SK-N-MC (cell line): ENCODE measurements at regions not wholly inside any gene's neighbourhood (a gene's known extent, or its start where the extent isn't known, plus 50 kb on each side); places are given as distances from the start of the nearest gene placed in this dataset.
"Not testable (repeated sequence)": the region's sequence is repeated elsewhere in the genome, so short reads cannot be mapped to it uniquely, and the experiment has no call there.

Experiments
- DNase-seq: peaks from one replicate; pipeline ENCODE4 v3.0.0-alpha.2; 2011; ENCODE audit warnings: low read depth, low spot score
- H3K27ac ChIP-seq: fragments of 200-600 bp; sonication (generic); 2 replicates; pipeline ENCODE4 v1.5.1; 2016; ENCODE audit warnings: mixed run types
- H3K36me3 ChIP-seq: fragments of 200-600 bp; sonication (generic); 2 replicates; pipeline ENCODE4 v1.6.1; 2017; ENCODE audit warnings: antibody characterized with exemption, low read length, mixed read lengths; ENCODE audit not compliant: insufficient read depth
- H3K4me3 ChIP-seq: fragments of 200-600 bp; sonication (generic); 2 replicates; pipeline ENCODE4 v1.5.1; 2016
- H3K9ac ChIP-seq: fragments of 200-600 bp; sonication (generic); 2 replicates; pipeline ENCODE4 v1.8.0; 2017; ENCODE audit warnings: mixed run types, mixed read lengths; ENCODE audit not compliant: insufficient read length
- H3K9me3 ChIP-seq: fragments of 200-600 bp; sonication (generic); 2 replicates; pipeline ENCODE4 v1.6.1; 2017; ENCODE audit warnings: low read depth, mild to moderate bottlenecking, antibody characterized with exemption, low read length, moderate library complexity, mixed read lengths
- EZH2 ChIP-seq: fragments of 200-600 bp; sonication (generic); IDR thresholded peaks from one replicate; pipeline ENCODE4 v1.6.1; 2017; ENCODE audit warnings: antibody characterized with exemption
- FOXP2 ChIP-seq: optimal IDR thresholded peaks from 2 replicates; pipeline ENCODE3; 2011; ENCODE audit warnings: mild to moderate bottlenecking, moderate library complexity; ENCODE audit not compliant: insufficient read depth; ENCODE audit errors: extremely low read length, control extremely low read depth
- POLR2AphosphoS5 ChIP-seq: IDR thresholded peaks from 2 replicates; pipeline ENCODE4 v1.6.1; 2012; ENCODE audit warnings: mild to moderate bottlenecking, low read depth, low read length, borderline replicate concordance

DNA sequence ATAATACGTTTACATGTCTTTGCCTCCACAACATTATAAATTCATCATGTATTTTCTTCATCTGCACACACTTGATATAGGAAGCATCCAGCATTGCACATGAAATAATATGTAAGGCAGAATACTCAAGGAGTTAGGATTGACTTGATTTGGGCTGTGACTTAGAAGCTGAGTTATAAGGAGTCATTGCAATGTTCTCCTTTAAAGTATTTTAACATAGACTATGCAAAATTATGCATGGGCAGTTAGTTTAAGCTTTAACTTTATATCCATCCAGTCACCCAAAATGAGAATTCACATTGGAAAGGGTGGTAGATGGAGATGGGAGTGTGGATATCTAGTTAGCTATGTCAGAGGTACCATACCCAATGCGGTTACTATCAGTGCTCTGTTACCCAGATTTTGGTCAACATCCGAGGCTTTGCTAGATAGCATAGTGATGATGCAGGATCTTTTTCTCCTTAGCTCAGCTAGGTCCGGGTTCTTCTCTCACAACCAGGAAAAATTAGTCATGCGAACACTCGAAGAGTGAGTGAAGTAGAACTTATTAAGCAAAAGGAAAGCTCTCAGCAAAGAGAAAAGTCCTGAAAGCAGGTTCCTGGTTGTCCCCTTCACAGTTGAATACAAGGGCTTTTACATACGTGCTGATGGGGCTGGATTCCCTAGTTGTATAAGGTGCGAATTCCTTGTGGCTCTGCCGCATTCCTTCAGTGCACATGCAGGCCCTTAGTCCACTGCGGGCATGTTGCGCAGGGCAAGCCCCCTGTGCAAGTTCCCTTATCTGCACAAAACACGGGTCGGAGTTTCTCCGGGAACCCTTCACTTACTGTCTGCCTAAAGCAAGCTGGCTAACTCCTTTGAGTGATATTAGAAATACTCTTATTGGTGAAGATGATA, 73.1 kb upstream of the FAM20A start:
- Histone ChIP-seq H3K9ac (no peak overlapping the region), H3K36me3 (no peaks in the 10 kb centered on the region), H3K4me3 (no peak overlapping the region), H3K9me3 (no peaks in the 10 kb centered on the region), H3K27ac (no peak overlapping the region)
- DNase-seq = no peak
- TF ChIP-seq FOXP2 (no peak), POLR2AphosphoS5 (no peak), EZH2 (no peak)

DNA sequence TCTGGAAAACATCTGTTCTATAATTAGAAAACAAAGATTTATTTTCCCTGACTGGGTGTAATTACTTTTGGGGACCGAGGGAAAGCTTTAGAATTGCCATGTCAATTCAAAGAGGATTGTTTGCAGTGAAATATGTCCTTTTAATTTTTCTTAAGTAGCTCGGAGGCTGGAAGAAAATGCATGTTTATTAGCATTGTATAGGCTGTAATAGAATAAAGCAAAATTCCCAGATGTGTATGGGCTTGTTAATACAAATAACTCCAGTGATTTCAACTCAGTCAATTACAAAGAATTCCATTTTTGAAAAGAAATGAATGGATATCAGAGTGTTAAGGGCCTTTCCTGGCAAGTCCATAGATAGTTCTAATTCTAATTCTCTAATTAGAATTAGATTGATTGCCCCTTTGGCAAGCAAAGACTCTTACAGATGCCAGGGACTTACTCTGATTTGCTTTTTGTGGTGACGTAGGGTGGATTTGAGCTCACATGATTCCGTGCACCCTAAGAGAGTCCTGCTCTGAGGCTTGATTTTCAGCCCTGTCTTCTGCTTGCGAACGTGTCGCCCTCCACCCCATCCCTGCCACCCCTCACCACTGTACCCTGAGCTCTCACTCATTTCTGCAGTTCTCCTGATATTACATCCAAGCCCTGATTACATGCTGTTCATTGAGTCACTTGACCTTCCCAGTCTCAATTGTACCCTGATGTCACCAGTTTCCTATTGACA, 70.0 kb upstream of the FAM20A start:
- DNase-seq = no peak
- no peak overlapping the region for H3K9ac ChIP-seq
- H3K4me3 ChIP-seq = no peak overlapping the region
- TF ChIP-seq FOXP2 (no peak), EZH2 (no peak), POLR2AphosphoS5 (no peak)
- no peaks in the 10 kb centered on the region for H3K36me3 ChIP-seq
- H3K9me3 ChIP-seq = no peaks in the 10 kb centered on the region
- H3K27ac ChIP-seq = no peak overlapping the region

DNA sequence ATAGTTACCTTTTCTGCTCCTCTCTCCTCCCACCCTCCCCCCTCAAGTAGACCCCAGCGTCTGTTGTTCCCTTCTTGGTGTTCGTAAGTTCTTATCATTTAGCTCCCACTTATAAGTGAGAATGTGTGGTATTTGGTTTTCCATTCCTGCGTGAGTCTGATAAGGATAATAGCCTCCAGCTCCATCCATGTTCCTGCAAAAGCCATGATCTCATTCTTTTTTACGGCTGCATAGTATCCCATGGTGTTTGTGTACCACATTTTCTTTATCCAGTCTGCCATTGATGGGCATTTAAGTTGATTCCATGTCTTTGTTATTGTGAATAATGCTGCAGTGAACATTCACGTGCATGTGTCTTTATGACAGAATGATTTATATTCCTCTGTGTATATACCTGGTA, 65.3 kb upstream of the FAM20A start:
- not testable (repeated sequence) for DNase-seq, H3K27ac ChIP-seq, H3K4me3 ChIP-seq, H3K9ac ChIP-seq, H3K9me3 ChIP-seq, H3K36me3 ChIP-seq

DNA sequence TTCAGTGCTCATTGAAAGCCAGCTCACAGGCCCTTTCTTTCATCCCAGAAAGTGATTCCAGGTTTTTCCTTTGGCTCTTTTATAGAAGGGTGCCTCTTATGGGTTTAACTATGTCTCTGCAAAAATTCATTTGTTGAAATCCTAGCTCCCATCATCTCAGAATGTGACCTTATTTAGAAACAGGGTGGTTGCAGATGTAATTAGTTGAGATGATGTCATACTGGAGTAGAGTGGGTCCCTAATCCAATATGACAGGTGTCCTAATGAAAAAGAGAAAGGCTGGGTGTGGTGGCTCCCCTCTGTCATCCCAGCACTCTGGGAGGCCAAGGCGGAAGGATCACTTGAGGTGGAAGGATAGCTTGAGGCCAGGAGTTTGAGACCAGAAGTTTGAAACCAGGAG, 64.2 kb upstream of the FAM20A start:
- Histone ChIP-seq H3K27ac (no peak overlapping the region), H3K9ac (no peak overlapping the region), H3K9me3 (no peaks in the 10 kb centered on the region), H3K36me3 (no peaks in the 10 kb centered on the region), H3K4me3 (no peak overlapping the region)
- TF ChIP-seq FOXP2 (no peak), EZH2 (no peak), POLR2AphosphoS5 (no peak)
- no peak for DNase-seq

DNA sequence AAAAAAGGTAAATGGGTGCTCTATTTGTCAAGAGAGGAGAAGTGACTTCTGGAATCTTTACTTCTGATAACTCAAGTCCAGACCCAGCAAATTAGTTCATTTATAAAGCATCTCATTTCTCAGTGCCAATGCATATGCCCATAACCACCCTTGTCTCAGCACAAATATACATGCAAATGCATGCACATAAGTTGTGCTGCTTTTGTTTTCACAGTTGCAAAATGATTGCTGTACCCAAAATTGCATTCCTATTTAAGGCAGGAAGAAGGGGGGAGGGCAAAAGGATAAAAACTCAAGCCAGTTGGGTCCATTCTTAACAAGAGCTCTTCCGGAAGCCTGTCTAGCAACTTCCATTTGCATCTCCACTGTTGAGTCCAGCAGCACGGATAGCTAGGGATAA, 61.3 kb upstream of the FAM20A start:
- Histone ChIP-seq H3K27ac (no peak overlapping the region), H3K9ac (no peak overlapping the region), H3K36me3 (no peaks in the 10 kb centered on the region), H3K9me3 (no peaks in the 10 kb centered on the region), H3K4me3 (no peak overlapping the region)
- no peak for DNase-seq
- TF ChIP-seq POLR2AphosphoS5 = no peak
- no peak for TF ChIP-seq FOXP2
- TF ChIP-seq EZH2 = no peak

DNA sequence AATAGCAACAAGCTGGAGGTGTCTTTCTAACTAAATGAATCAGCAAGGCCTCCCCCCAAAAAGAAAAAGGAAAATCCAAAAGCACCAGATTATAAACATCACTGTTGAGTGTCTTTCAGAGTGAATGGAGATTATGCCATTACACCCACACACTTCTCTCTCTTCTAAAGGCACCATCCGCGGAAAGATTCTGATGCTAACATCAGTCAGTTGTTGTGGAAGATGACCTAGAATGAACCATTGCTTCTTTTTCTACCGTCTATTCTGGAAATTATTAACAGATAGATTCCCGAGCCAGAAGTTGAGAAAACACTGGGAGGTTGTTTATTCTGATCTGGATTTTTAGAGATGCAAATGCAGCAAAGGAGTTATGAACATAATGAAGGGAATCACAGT, 60.9 kb upstream of the FAM20A start:
- Histone ChIP-seq H3K9me3 (no peaks in the 10 kb centered on the region), H3K36me3 (no peaks in the 10 kb centered on the region), H3K27ac (no peak overlapping the region), H3K4me3 (no peak overlapping the region), H3K9ac (no peak overlapping the region)
- DNase-seq = no peak
- TF ChIP-seq EZH2 (no peak), POLR2AphosphoS5 (no peak), FOXP2 (no peak)

DNA sequence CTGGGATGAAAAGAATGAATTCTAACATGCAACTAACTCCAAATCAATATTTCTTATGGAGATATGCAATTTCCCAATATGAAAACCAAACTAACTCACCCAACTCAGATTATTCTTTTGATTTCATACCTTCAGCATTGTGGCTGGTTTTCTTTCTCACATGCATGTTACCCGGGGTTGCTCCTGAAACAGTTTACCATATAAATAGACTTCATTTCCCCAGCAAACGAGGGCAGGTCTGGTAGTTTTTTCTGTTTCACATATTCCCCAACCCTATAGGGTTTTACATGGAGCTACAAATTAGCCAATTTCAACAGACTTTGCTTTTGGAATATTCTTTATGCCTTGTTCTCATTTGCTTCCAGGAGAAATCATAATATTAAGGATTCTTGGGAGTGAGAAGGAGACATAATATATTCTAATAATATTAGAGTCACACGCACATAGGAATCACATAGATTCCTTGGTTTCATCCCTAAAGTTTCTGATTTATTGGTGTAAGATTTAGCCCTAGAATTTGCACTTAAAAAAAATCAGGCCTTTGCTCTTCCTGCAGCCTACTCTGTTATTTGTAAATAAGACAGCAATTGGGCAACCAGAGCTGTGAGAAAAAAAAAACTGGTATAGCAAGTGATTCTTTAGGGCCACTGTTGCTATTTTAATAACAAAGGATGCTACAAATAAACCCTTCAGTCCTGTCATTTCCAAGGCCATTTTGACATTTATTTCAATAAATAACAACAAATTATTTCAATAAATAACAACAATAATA, 60.3 kb upstream of the FAM20A start:
- no peak for DNase-seq
- TF ChIP-seq FOXP2 (no peak), EZH2 (no peak), POLR2AphosphoS5 (no peak)
- H3K36me3 ChIP-seq = no peaks in the 10 kb centered on the region

DNA sequence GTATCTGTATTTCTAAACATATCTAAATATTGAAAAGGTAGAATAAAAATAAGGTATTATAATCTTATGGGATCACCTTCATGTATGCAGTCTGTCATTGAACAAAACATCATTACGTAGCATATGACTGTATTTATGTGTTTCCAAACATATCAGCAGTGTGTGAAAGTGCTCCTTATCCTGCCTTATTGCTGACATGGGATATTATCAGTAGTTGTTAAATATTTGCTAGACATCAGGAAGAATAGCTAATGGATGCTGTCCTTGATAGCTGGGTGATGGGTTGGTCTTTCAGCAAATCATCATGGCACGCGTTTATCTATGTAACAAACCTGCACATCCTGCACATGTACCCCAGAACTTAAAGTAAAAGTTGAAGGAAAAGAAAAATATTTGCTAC, 59.1 kb upstream of the FAM20A start:
- no peak overlapping the region for H3K27ac ChIP-seq
- H3K9me3 ChIP-seq = no peaks in the 10 kb centered on the region
- H3K36me3 ChIP-seq = no peaks in the 10 kb centered on the region
- H3K9ac ChIP-seq = no peak overlapping the region
- TF ChIP-seq FOXP2 (no peak), POLR2AphosphoS5 (no peak), EZH2 (no peak)
- H3K4me3 ChIP-seq = no peak overlapping the region
- no peak for DNase-seq

More for the DNA sequence above, 60.3 kb upstream of the FAM20A start:
- Histone ChIP-seq H3K4me3 (no peak overlapping the region), H3K27ac (no peak overlapping the region), H3K9me3 (no peaks in the 10 kb centered on the region), H3K9ac (no peak overlapping the region)
